ENCODE measurements at regions not wholly inside any gene's neighbourhood (a gene's known extent, or its start where the extent isn't known, plus 50 kb on each side); places are given as distances from the start of the nearest gene placed in this dataset.
"Not testable (repeated sequence)": the region's sequence is repeated elsewhere in the genome, so short reads cannot be mapped to it uniquely, and the experiment has no call there.

DNA sequence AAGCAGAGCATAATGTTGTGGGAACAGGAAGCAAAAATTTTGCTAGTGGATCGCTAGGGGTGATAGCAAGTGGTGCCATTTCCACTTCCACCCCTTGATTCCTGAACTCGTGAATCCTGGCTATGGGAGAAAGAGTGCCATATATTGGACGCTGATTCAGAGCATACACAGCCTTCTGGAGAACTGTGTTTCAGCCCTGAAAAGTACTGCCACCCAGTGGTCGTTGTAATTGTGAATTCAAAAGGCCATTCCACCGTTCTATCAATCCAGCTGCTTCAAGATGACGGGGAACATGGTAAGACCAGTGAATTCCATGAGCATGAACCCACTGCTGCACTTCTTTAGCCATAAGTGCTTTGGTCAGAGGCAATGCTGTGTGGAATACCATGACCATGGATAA, 1559.4 kb downstream of the PCDH19 start:
- H3K27ac ChIP-seq (ENCODE audit: low read depth, low read length); H3K27me3 ChIP-seq (ENCODE audit: insufficient read depth, low read length, poor library complexity, severe bottlenecking); H3K4me1 ChIP-seq (ENCODE audit: insufficient read depth, low read length); H3K4me1 Mint-ChIP-seq; POLR2A ChIA-PET; H3K4me3 ChIP-seq (ENCODE audit: low read length); H3K27ac Mint-ChIP-seq; CTCF ChIA-PET; H3K9me3 ChIP-seq (ENCODE audit: low read length); H3K27me3 Mint-ChIP-seq; DNase-seq; H3K9me3 Mint-ChIP-seq; H3K36me3 ChIP-seq (ENCODE audit: insufficient read depth, low read length); H3K4me3 Mint-ChIP-seq; H3K36me3 Mint-ChIP-seq: not testable (repeated sequence)
